MCF 10A (cell line): ENCODE measurements at regions not wholly inside any gene's neighbourhood (a gene's known extent, or its start where the extent isn't known, plus 50 kb on each side); places are given as distances from the start of the nearest gene placed in this dataset.

Experiments
- BruUV-seq: library from RNA; stranded (reverse); fragments of 400-500 nt; replicated peaks from 2 replicates; lab custom pipeline; 2021; lab: Mats Ljungman, UMichigan
- CTCF ChIA-PET: fragments of 300-600 bp; sonication (Branson Sonifier 250); formaldehyde crosslinking; extraction: SDS; loops from one replicate; lab custom pipeline; 2021; ENCODE audit warnings: antibody characterized with exemption, inconsistent platforms; lab: Yijun Ruan, JAX
- POLR2A ChIA-PET: fragments of 300-600, 350-650 bp; sonication (Branson Sonifier 250); formaldehyde crosslinking; extraction: SDS; loops from one replicate; lab custom pipeline; 2020; ENCODE audit warnings: antibody characterized with exemption, inconsistent platforms; lab: Yijun Ruan, JAX
- DNase-seq: peaks from one replicate; pipeline ENCODE4 v3.0.0-alpha.2; 2018; ENCODE audit not compliant: unreplicated experiment
- H3K27ac Mint-ChIP-seq: one replicate; pipeline ENCODE4 v1.8.0; 2022; ENCODE audit warnings: mild to moderate bottlenecking, low read depth, mixed read lengths; ENCODE audit not compliant: unreplicated experiment
- H3K27me3 Mint-ChIP-seq: one replicate; pipeline ENCODE4 v1.8.0; 2022; ENCODE audit warnings: mixed read lengths; ENCODE audit not compliant: insufficient read depth, unreplicated experiment
- H3K36me3 Mint-ChIP-seq: one replicate; pipeline ENCODE4 v1.8.0; 2022; ENCODE audit warnings: mild to moderate bottlenecking, moderate library complexity, mixed read lengths; ENCODE audit not compliant: insufficient read depth, unreplicated experiment
- H3K4me1 Mint-ChIP-seq: one replicate; pipeline ENCODE4 v1.8.0; 2022; ENCODE audit warnings: mixed read lengths; ENCODE audit not compliant: insufficient read depth, unreplicated experiment
- H3K4me3 Mint-ChIP-seq: one replicate; pipeline ENCODE4 v1.8.0; 2022; ENCODE audit warnings: mild to moderate bottlenecking, moderate library complexity, mixed read lengths; ENCODE audit not compliant: unreplicated experiment
- H3K9me3 Mint-ChIP-seq: one replicate; pipeline ENCODE4 v1.8.0; 2022; ENCODE audit warnings: mixed read lengths; ENCODE audit not compliant: unreplicated experiment
- intact Hi-C: fragments of 100-400 bp; cut with micrococcal nuclease; formaldehyde crosslinking; loops from 2 replicates; pipeline ENCODE4 v1.14.1; 2022
- TF ChIP-seq, protein P1 (sequence below): fragments of 200-600 bp; IDR thresholded peaks from one replicate; pipeline ENCODE4 v1.8.0; 2022; ENCODE audit warnings: antibody characterized with exemption, mild to moderate bottlenecking; ENCODE audit not compliant: unreplicated experiment

DNA sequence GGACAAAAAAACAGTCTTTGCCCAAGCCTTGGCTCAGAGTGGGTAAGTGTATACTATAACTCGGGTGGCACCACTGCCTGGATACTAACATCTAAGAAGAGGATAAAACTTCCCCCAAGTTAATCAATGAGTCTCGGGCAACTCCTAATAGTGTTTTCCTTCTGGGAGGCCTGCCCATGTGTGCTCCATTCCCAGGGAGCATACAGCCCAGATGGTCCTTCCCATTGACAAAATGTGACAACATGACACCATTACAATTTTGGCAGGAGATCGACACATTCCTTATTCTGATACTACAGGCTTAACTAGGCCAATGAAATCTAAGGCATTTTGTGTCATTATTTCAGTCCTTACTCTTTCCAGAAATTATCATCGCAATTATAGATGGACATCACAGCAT is 52.7 kb upstream of the CRIM1 start:
- BruUV-seq = no TSS peak
- no peak overlapping the region for H3K27ac Mint-ChIP-seq
- POLR2A ChIA-PET = no interaction called here
- no peaks in the 10 kb centered on the region for H3K4me1 Mint-ChIP-seq
- peaks cover 28% of the 10 kb centered on the region for H3K27me3 Mint-ChIP-seq
- TF ChIP-seq, protein P1, sequence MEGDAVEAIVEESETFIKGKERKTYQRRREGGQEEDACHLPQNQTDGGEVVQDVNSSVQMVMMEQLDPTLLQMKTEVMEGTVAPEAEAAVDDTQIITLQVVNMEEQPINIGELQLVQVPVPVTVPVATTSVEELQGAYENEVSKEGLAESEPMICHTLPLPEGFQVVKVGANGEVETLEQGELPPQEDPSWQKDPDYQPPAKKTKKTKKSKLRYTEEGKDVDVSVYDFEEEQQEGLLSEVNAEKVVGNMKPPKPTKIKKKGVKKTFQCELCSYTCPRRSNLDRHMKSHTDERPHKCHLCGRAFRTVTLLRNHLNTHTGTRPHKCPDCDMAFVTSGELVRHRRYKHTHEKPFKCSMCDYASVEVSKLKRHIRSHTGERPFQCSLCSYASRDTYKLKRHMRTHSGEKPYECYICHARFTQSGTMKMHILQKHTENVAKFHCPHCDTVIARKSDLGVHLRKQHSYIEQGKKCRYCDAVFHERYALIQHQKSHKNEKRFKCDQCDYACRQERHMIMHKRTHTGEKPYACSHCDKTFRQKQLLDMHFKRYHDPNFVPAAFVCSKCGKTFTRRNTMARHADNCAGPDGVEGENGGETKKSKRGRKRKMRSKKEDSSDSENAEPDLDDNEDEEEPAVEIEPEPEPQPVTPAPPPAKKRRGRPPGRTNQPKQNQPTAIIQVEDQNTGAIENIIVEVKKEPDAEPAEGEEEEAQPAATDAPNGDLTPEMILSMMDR = no peak
- H3K4me3 Mint-ChIP-seq = no peak overlapping the region
- intact Hi-C loops = no loop called here
- CTCF ChIA-PET = interaction anchor here (0.7 kb wide), 1 partner anchor 198 kb away, joined by 3 read pairs; no protein-coding TSS in a partner anchor
- no peak for DNase-seq
- no peaks in the 10 kb centered on the region for H3K36me3 Mint-ChIP-seq
- H3K9me3 Mint-ChIP-seq = no peaks in the 10 kb centered on the region

DNA sequence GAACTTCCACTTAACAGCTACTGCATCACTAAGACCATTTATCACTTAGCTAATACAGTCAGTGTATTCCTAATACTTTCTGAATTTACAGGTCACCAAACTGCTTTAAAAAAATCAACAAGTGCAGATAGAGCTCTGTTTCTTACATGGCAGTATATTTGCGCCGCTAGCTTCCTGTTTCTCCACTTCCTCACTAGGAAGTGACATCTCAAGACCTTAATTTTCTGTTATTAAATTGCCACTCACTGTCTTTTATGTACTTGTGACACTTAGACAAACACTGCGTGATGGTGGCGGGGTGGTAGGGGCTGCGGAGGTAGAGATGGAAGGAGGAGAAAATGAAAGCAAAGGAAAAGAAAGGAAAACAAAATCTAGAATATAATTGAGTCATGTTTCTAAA is 53.7 kb upstream of the CRIM1 start:
- DNase-seq = no peak
- intact Hi-C loops = no loop called here
- H3K27ac Mint-ChIP-seq = no peak overlapping the region
- H3K4me3 Mint-ChIP-seq = no peak overlapping the region
- H3K9me3 Mint-ChIP-seq = no peaks in the 10 kb centered on the region
- BruUV-seq = no TSS peak
- peaks cover 26% of the 10 kb centered on the region for H3K27me3 Mint-ChIP-seq
- TF ChIP-seq, protein P1 = no peak
- CTCF ChIA-PET = no interaction called here
- no peaks in the 10 kb centered on the region for H3K36me3 Mint-ChIP-seq
- POLR2A ChIA-PET = no interaction called here
- H3K4me1 Mint-ChIP-seq = no peaks in the 10 kb centered on the region

DNA sequence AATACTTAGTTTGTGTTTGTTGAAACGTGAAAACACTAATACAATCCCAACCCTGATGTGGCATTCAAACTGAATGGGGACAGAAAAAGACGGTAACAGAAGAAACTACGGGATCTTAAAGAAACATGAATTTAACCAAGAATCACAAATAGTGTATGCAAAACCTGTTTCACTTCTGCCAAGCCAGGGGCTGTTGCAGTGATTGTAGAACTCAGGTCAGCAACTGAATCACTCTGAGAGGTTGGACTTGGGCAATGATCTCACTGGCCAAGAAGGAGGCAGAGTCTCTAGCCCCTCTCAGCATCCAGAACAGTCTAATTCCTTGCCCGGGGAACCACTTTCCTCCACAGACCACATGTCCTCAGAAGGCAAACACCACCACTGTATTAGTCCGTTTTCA is 54.9 kb upstream of the CRIM1 start:
- peaks cover 26% of the 10 kb centered on the region for H3K27me3 Mint-ChIP-seq
- DNase-seq = no peak
- H3K27ac Mint-ChIP-seq = no peak overlapping the region
- H3K4me3 Mint-ChIP-seq = no peak overlapping the region
- TF ChIP-seq, protein P1 = no peak
- no peaks in the 10 kb centered on the region for H3K4me1 Mint-ChIP-seq
- no TSS peak for BruUV-seq
- no peaks in the 10 kb centered on the region for H3K36me3 Mint-ChIP-seq
- ChIA-PET CTCF (no interaction called here), POLR2A (no interaction called here)
- no peaks in the 10 kb centered on the region for H3K9me3 Mint-ChIP-seq
- intact Hi-C loops = no loop called here

- CTCF ChIA-PET = no interaction called here
- H3K27me3 Mint-ChIP-seq = peaks cover 12% of the 10 kb centered on the region
- H3K9me3 Mint-ChIP-seq = no peaks in the 10 kb centered on the region
- intact Hi-C loops = no loop called here
- H3K4me1 Mint-ChIP-seq = no peaks in the 10 kb centered on the region
- no peak overlapping the region for H3K4me3 Mint-ChIP-seq
- TF ChIP-seq, protein P1 = no peak
- no peak overlapping the region for H3K27ac Mint-ChIP-seq
- H3K36me3 Mint-ChIP-seq = no peaks in the 10 kb centered on the region
- POLR2A ChIA-PET = no interaction called here
- BruUV-seq = no TSS peak
- DNase-seq = no peak
Observed at GRCh38 chr2:36296798-36297197, 58.8 kb upstream of the CRIM1 start.
